Transverse colon (tissue), 4 donors: ENCODE measurements at regions not wholly inside any gene's neighbourhood (a gene's known extent, or its start where the extent isn't known, plus 50 kb on each side); places are given as distances from the start of the nearest gene placed in this dataset.
"Not testable (repeated sequence)": the region's sequence is repeated elsewhere in the genome, so short reads cannot be mapped to it uniquely, and the experiment has no call there.

ENCODE experiments used
- DNase-seq: peaks from one replicate; pipeline ENCODE4 v3.0.0-alpha.2; 2019
- H3K27ac ChIP-seq, 4 donors: fragments of 200-600 bp; sonication (generic); 2 replicates each; pipeline ENCODE4 v1.5.1; 2016 to 2018; ENCODE audit warnings: inconsistent platforms in 4 of 4
- H3K27me3 ChIP-seq: fragments of 200-600 bp; sonication (generic); 2 replicates; pipeline ENCODE4 v1.5.1; 2017; ENCODE audit warnings: inconsistent platforms
- H3K36me3 ChIP-seq, 4 donors: fragments of 200-600 bp; sonication (generic); 2 replicates each; pipeline ENCODE4 v1.5.1; 2017 to 2019; ENCODE audit warnings: inconsistent platforms in 4 of 4
- H3K4me1 ChIP-seq, 4 donors: fragments of 200-600 bp; sonication (generic); 2 replicates each; pipeline ENCODE4 v1.5.1; 2017 to 2020; ENCODE audit warnings: inconsistent platforms in 4 of 4
- H3K4me3 ChIP-seq, 4 donors: fragments of 200-600 bp; sonication (generic); 1 replicate in 1 of 4; 2 replicates in 3 of 4; pipeline versions ENCODE4 v1.5.1 to v1.6.1; 2017 to 2019; ENCODE audit warnings: inconsistent platforms in 4 of 4
- H3K9me3 ChIP-seq, 2 donors: fragments of 200-600 bp; sonication (generic); 2 replicates each; pipeline ENCODE4 v1.5.1; 2017 to 2019; ENCODE audit warnings: inconsistent platforms in 2 of 2
- EP300 ChIP-seq: sonication (generic); formaldehyde crosslinking; IDR thresholded peaks from one replicate; pipeline ENCODE4 v1.6.1; 2017; ENCODE audit warnings: antibody characterized with exemption, low read depth
- POLR2A ChIP-seq: fragments of 450-650 bp; IDR thresholded peaks from one replicate; pipeline ENCODE4 v1.6.1; 2016; ENCODE audit warnings: antibody characterized with exemption, mild to moderate bottlenecking, moderate library complexity
- POLR2AphosphoS5 ChIP-seq, 3 donors: sonication (generic); formaldehyde crosslinking; IDR thresholded peaks; one replicate each; pipeline ENCODE4 v1.6.1; 2016; ENCODE audit warnings: antibody characterized with exemption in 3 of 3
- WGBS, 2 donors: methylation state at CpG; one replicate each; pipeline ENCODE4 v1.1.5; 2018; ENCODE audit warnings: low coverage in 1 of 2; 5-methylcytosine and 5-hydroxymethylcytosine counted together
- in situ Hi-C, 4 donors: fragments of 200-750 bp; cut with MboI; loops; one replicate each; pipeline versions ENCODE4 v1.15.0 to v1.15.1; 2017; ENCODE audit warnings: low sequenced_read_pairs in 3 of 4, low pct_ligation_motif_present in 1 of 4, low pct_unique_long_range_greater_than_20kb in 1 of 4
- intact Hi-C: fragments of 100-400 bp; cut with DNase I; formaldehyde crosslinking; loops from one replicate; pipeline ENCODE4 v1.15.1; 2023; ENCODE audit warnings: low total_unique reads
- TF ChIP-seq, protein P1 (sequence below), 5 experiments: fragments of 200-600 bp in 3 of 5; fragments of 450-650 bp in 2 of 5; sonication (generic) in 3 of 5; IDR thresholded peaks; 1 replicate in 2 of 5; 2 replicates in 3 of 5; pipeline ENCODE4 v1.5.1; 2016 to 2017; ENCODE audit warnings: antibody characterized with exemption in 5 of 5, inconsistent platforms in 3 of 5, mild to moderate bottlenecking in 2 of 5, moderate library complexity in 1 of 5

DNA sequence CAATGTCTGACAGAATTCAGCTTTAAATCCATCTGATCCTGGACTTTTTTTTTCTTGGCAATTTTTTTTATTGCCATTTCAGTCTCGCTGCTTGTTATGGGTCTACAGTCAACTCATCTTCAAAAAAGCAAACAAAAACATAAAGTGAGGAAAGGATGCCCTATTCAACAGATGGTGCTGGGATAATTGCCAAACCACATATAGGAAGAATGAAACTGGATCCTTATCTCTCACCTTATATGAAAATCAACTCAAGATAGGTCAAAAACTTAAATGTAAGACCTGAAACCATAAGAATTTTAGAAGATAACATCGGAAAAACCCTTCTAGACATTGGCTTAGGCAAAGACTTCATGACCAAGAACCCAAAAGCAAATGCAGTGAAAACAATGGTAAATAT, 389.1 kb upstream of the ST8SIA4 start:
- H3K27ac ChIP-seq, result no peak overlapping the region
- TF ChIP-seq EP300 (no peak), POLR2AphosphoS5 (IDR thresholded peaks at IDR 0.05) (no peak), POLR2A (no peak)
- TF ChIP-seq, protein P1, sequence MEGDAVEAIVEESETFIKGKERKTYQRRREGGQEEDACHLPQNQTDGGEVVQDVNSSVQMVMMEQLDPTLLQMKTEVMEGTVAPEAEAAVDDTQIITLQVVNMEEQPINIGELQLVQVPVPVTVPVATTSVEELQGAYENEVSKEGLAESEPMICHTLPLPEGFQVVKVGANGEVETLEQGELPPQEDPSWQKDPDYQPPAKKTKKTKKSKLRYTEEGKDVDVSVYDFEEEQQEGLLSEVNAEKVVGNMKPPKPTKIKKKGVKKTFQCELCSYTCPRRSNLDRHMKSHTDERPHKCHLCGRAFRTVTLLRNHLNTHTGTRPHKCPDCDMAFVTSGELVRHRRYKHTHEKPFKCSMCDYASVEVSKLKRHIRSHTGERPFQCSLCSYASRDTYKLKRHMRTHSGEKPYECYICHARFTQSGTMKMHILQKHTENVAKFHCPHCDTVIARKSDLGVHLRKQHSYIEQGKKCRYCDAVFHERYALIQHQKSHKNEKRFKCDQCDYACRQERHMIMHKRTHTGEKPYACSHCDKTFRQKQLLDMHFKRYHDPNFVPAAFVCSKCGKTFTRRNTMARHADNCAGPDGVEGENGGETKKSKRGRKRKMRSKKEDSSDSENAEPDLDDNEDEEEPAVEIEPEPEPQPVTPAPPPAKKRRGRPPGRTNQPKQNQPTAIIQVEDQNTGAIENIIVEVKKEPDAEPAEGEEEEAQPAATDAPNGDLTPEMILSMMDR (IDR thresholded peaks at IDR 0.05), result no peak
- 52 to 57% methylated on average over 2 of the region's 2 CpGs for WGBS, 2 donors
- in situ Hi-C loops, result no loop called here
- H3K27me3 ChIP-seq, result no peaks in the 10 kb centered on the region
- no peaks in the 10 kb centered on the region for H3K9me3 ChIP-seq
- no peak overlapping the region for H3K4me3 ChIP-seq
- intact Hi-C loops, result no loop called here
- DNase-seq, result no peak
- no peaks in the 10 kb centered on the region for H3K4me1 ChIP-seq
- H3K36me3 ChIP-seq, result no peaks in the 10 kb centered on the region

DNA sequence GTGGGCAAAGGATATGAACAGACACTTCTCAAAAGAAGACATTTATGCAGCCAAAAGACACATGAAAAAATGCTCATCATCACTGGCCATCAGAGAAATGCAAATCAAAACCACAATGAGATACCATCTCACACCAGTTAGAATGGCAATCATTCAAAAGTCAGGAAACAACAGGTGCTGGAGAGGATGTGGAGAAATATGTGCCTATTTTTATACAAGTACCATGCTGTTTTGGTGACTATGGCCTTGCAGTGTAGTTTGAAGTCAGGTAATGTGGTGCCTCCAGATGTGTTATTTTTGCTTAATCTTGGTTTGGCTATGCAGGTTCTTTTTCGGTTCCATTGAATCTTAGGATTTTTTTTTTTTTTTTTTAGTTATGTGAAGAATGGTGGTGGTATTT, 387.7 kb upstream of the ST8SIA4 start:
- in situ Hi-C loops, H3K9me3 ChIP-seq, H3K27me3 ChIP-seq, H3K4me3 ChIP-seq, DNase-seq, H3K36me3 ChIP-seq, H3K27ac ChIP-seq, H3K4me1 ChIP-seq, intact Hi-C loops: not testable (repeated sequence)
- WGBS, 2 donors, result 89 to 92% methylated on average over 1 of the region's 1 CpG

DNA sequence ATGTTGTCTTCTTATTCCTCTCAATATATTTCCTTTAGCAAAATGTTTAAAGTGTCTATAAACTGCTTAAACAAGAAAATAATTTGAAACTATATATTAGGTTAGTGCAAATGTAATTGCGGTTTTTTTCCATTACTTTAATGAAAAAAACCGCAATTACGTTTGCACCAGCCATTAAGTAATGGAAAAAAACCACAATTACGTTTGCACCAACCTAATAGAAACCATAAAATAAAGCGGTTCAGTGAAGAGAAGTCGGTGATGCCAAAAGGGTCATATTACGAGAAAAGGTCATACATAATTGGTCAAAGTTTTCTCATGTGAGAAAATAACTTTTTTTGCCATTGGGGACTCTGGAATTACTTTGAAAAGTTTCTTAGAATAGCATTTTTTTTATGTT, 385.6 kb upstream of the ST8SIA4 start:
- WGBS, 2 donors, result 78 to 82% methylated on average over 7 of the region's 7 CpGs
- H3K4me3 ChIP-seq, result no peak overlapping the region
- H3K27ac ChIP-seq, result no peak overlapping the region
- no peak for TF ChIP-seq POLR2A
- TF ChIP-seq POLR2AphosphoS5 (IDR thresholded peaks at IDR 0.05), result no peak
- TF ChIP-seq, protein P1 (IDR thresholded peaks at IDR 0.05), result no peak
- no peak for TF ChIP-seq EP300
- H3K4me1 ChIP-seq, result no peaks in the 10 kb centered on the region
- H3K27me3 ChIP-seq, result no peaks in the 10 kb centered on the region
- no peaks in the 10 kb centered on the region for H3K9me3 ChIP-seq
- intact Hi-C loops, result no loop called here
- H3K36me3 ChIP-seq, result no peaks in the 10 kb centered on the region
- no peak for DNase-seq
- in situ Hi-C loops, result no loop called here

GRCh38 chr5:101284736-101285375, 381.8 kb upstream of the ST8SIA4 start:
- no peaks in the 10 kb centered on the region for H3K27me3 ChIP-seq
- no peaks in the 10 kb centered on the region for H3K4me1 ChIP-seq
- H3K27ac ChIP-seq, result no peak overlapping the region
- TF ChIP-seq, protein P1 (IDR thresholded peaks at IDR 0.05), result no peak
- no peak for TF ChIP-seq POLR2AphosphoS5 (IDR thresholded peaks at IDR 0.05)
- no peak for TF ChIP-seq POLR2A
- TF ChIP-seq EP300, result no peak
- no peaks in the 10 kb centered on the region for H3K36me3 ChIP-seq
- intact Hi-C loops, result no loop called here
- no peak overlapping the region for H3K4me3 ChIP-seq
- in situ Hi-C loops, result no loop called here
- no peak for DNase-seq
- 41 to 88% methylated on average over 1 of the region's 1 CpG for WGBS, 2 donors
- no peaks in the 10 kb centered on the region for H3K9me3 ChIP-seq

DNA sequence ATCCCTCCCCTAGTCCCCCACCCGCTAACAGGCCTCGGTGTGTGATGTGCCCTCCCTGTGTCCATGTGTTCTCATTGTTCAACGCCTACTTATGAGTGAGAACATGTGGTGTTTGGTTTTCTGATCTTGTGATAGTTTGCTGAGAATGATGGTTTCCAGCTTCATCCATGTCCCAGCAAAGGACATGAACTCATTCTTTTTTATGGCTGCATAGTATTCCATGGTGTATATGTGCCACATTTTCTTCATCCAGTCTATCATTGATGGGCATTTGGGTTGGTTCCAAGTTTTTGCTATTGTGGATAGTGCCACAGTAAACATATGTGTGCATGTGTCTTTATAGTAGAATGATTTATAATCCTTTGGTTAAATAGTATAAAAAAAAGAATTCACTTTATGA, 380.9 kb upstream of the ST8SIA4 start:
- H3K4me3 ChIP-seq, H3K27ac ChIP-seq, in situ Hi-C loops, H3K9me3 ChIP-seq, H3K36me3 ChIP-seq, intact Hi-C loops, DNase-seq, H3K27me3 ChIP-seq, H3K4me1 ChIP-seq: not testable (repeated sequence)
- WGBS, 2 donors, result 94 to 95% methylated on average over 3 of the region's 3 CpGs
